DND-41 (cell line): ENCODE measurements at regions not wholly inside any gene's neighbourhood (a gene's known extent, or its start where the extent isn't known, plus 50 kb on each side); places are given as distances from the start of the nearest gene placed in this dataset.
"Not testable (repeated sequence)": the region's sequence is repeated elsewhere in the genome, so short reads cannot be mapped to it uniquely, and the experiment has no call there.

Experiments
- CTCF ChIP-seq: IDR thresholded peaks from 2 replicates; pipeline ENCODE4 v1.5.1; 2012; ENCODE audit warnings: borderline replicate concordance, low read length, moderate library complexity, mild to moderate bottlenecking; ENCODE audit not compliant: poor library complexity, severe bottlenecking; ENCODE audit errors: extremely low read depth
- EZH2 ChIP-seq: IDR thresholded peaks from 3 replicates; pipeline ENCODE4 v1.6.1; 2012; ENCODE audit warnings: borderline replicate concordance, low read depth, mild to moderate bottlenecking, moderate library complexity, low read length, inconsistent platforms; ENCODE audit not compliant: severe bottlenecking

- not testable (repeated sequence) for TF ChIP-seq EZH2, CTCF
Measured at GRCh38 chr1:234809854-234810245, 199.9 kb upstream of the IRF2BP2 start.
